LoVo (cell line): ENCODE measurements at regions not wholly inside any gene's neighbourhood (a gene's known extent, or its start where the extent isn't known, plus 50 kb on each side); places are given as distances from the start of the nearest gene placed in this dataset.
"Not testable (repeated sequence)": the region's sequence is repeated elsewhere in the genome, so short reads cannot be mapped to it uniquely, and the experiment has no call there.

ENCODE experiments used
- DNase-seq: peaks from one replicate; pipeline ENCODE4 v3.0.0-alpha.2; 2016; ENCODE audit warnings: low spot score

- no peak for DNase-seq
Observed at GRCh38 chr5:111942661-111943401, 185.8 kb upstream of the NREP start.

- DNase-seq = no peak
Observed at GRCh38 chr5:111942201-111942600, 185.2 kb upstream of the NREP start.

- no peak for DNase-seq
Observed at GRCh38 chr5:111937094-111937493, 180.1 kb upstream of the NREP start.

GRCh38 chr5:111935835-111936234, 178.8 kb upstream of the NREP start:
- no peak for DNase-seq

- no peak for DNase-seq
Observed at GRCh38 chr5:111935009-111935408, 178.0 kb upstream of the NREP start.

GRCh38 chr5:111934511-111934910, 177.5 kb upstream of the NREP start:
- DNase-seq = no peak

DNA sequence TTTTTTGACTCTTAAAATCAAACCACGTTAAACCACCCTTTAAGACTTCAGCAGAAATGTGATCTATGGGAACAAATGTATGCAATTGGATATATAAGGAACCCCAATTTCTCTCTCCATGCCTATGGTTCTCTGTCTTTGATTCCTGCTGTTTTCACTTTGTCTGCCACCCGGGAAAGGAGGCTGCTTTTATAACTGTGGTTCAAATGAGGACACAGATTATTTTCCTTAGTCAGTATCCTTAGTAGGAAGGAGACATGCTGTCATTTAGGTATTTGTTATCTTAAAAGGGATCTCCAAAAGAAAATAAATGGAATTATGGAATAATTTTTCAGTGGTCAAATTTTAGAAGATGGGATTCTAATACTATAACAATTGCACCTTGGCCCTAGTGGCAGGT, 176.1 kb upstream of the NREP start:
- no peak for DNase-seq

- DNase-seq = no peak
Observed at GRCh38 chr5:111932628-111933027, 175.6 kb upstream of the NREP start.

DNA sequence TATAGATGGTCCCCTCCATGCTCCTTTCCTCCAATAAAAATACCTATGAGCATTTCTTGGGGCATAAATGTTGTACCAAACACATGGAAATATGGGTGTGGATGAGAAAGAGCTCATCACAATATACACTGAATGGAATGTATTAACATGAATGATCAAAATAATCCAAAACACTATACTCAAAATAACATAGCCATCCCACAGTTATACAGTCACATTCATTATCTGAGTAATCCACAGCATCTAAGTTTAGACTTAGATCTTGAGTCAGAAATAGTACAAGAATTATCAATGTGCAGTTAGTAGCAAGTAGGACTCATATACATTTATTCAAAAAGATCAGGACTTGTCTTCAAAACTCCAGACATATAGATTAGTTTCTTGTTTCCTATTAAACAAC, 175.2 kb upstream of the NREP start:
- DNase-seq = no peak

DNA sequence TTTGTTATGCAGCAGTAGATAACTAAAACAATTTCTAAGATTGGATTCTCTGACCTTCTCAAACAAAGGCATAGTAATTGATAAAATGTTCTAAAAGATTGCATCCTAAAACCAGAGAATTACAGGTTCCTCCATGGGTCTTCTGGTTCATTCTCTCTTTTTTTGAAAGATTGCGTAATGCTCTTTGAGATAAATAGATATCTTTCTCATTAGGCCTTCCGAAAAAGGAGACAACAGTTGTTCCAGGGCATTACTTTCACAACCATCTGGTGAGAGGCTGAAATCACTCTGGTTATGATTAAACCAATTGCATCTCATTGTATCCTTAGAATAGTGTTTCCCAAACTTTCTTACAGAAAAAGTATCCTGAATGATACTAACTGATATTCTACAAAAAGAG, 174.7 kb upstream of the NREP start:
- no peak for DNase-seq

DNA sequence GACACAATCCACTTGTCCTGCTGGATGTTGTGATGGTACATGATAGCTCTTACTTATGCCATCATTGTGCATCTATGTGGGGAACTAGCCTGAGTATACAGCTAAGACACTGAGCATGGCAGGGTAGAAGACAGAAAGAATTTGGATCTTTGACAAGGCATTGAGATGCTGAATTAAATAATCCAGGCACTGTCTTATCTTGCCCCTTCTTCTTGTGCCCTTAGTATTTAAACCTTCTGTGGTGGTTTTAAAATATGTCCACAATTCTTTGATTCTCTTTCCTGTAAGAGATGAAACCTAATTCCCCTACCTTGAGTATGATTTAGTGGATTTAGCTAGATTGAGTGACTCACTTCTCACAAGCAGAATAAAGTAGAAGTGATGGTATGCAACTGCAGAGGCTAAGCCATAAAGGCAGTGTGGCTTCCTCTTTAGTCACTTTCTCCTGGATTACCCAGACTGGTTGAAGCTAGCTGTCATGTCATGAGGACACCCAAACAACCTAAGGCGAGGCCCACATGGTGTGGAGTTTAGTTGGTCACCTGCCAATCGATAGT, 174.0 kb upstream of the NREP start:
- no peak for DNase-seq

- DNase-seq = no peak
Observed at GRCh38 chr5:111930449-111930848, 173.5 kb upstream of the NREP start.

DNA sequence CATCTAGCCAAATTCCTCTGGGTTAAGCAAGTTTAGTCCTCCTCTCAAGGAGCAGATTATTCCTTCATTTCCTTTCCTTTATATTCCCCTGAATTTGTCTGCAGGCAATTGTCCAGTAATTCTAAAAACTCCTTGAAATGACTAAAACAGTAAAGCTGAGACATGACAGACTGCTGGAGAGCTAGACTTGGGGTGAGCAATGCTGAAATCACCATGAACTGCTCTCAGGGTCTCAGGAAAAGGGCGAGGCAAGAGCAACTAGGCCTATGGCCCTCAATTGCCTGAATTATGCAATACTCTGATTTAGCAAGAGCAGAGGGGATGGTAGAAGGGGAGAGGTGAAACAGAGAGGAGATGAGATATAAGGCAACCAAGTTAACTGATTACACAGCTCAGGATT, 172.9 kb upstream of the NREP start:
- no peak for DNase-seq

GRCh38 chr5:111929261-111929660, 172.3 kb upstream of the NREP start:
- no peak for DNase-seq

GRCh38 chr5:111928511-111928910, 171.5 kb upstream of the NREP start:
- DNase-seq = no peak

GRCh38 chr5:111927191-111927590, 170.2 kb upstream of the NREP start:
- no peak for DNase-seq

- DNase-seq = no peak
Observed at GRCh38 chr5:111926026-111926425, 169.0 kb upstream of the NREP start.

DNA sequence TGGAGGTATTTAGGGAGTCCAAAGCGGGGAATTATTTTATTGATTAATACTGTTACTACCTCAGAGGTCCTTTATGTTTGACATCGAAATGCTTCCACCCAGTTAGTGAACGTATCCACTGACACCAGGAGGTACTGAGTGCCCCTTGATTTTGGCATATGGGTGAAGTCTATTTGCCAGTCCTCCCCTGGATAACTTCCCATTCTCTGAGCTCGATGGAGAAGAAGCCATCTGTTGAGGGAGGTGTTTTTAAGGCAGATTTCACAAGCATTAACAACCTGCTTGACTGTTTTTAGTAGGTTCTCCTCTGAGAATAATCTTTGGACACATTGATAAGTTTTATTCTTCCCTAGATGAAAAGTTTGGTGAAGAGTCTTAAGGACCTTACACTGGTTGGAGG, 165.3 kb upstream of the NREP start:
- no peak for DNase-seq

GRCh38 chr5:111921691-111922090, 164.7 kb upstream of the NREP start:
- DNase-seq = not testable (repeated sequence)

GRCh38 chr5:111914966-111915636, 158.1 kb upstream of the NREP start:
- DNase-seq = no peak

GRCh38 chr5:111902436-111902835, 145.4 kb upstream of the NREP start:
- no peak for DNase-seq

DNA sequence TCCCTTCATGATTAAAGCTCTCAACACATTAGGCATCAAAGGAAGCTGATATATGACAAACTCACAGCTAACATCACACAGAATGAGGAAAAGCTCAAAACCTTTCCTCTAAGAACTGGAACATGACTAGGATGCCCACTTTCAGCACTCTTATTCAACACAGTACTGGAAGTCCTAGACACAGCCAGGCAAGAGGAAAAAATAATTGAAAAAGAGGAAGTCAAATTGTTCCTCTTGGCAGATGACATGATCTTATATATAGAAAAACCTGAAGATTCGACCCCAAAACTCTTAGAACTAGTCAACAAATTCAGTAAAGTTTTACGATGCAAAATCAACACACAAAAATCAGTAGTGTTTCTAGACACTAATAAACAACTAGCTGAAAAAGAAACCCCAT, 144.3 kb upstream of the NREP start:
- DNase-seq = no peak

DNA sequence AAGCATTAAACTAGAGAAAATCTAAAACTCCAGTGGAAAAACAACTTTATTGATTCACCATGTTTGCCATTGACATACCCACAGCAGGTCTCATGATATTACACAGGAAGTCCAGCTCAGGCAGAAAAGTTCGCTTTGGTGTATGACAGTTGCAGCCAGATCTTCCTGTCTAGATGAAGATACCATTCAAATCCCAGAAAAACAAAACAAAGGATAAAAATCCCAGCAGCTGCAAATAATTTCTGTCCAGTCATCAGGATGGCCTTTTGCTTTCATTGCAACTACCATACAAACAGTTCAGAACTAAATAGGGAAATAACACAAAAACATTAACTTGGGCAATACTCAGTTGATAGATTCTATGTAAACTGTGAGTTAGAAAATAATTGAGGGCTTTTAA, 136.0 kb upstream of the NREP start:
- no peak for DNase-seq

GRCh38 chr5:111887706-111888105, 130.7 kb upstream of the NREP start:
- no peak for DNase-seq
